H1 (cell line): ENCODE measurements at regions not wholly inside any gene's neighbourhood (a gene's known extent, or its start where the extent isn't known, plus 50 kb on each side); places are given as distances from the start of the nearest gene placed in this dataset.

ENCODE experiments used
- CTCF ChIA-PET: fragments of 300-600 bp; sonication (Branson Sonifier 250); formaldehyde crosslinking; loops from one replicate; lab custom pipeline; 2021; ENCODE audit not compliant: partially characterized antibody; lab: Charles Lee
- POLR2A ChIA-PET: fragments of 300-600 bp; sonication (Branson Sonifier 250); formaldehyde crosslinking; loops from one replicate; lab custom pipeline; 2021; ENCODE audit warnings: inconsistent platforms; ENCODE audit not compliant: partially characterized antibody; lab: Charles Lee
- DNase-seq, 2 experiments: peaks; one replicate each; pipeline versions ENCODE4 v3.0.0 to v3.0.0-alpha.2; 2010 to 2022; ENCODE audit warnings: low spot score in 2 of 2, low read depth in 1 of 2, mixed read lengths in 1 of 2
- FAIRE-seq: peaks from 2 replicates; lab custom pipeline; 2011; peaks lifted over from hg19 to GRCh38; lab: Jason Lieb, UNC
- H2AFZ ChIP-seq: 2 replicates; pipeline ENCODE4 v1.8.1; 2012; ENCODE audit warnings: low read length, inconsistent platforms
- H2AK5ac ChIP-seq: 2 replicates; pipeline ENCODE4 v1.6.1; 2013; ENCODE audit warnings: low read depth, low read length
- H2BK120ac ChIP-seq: replicated peaks from 2 replicates; pipeline ENCODE3; 2013; ENCODE audit warnings: low read depth, low read length, inconsistent platforms
- H2BK12ac ChIP-seq: 2 replicates; pipeline ENCODE4 v1.6.1; 2013; ENCODE audit warnings: low read depth, low read length
- H2BK15ac ChIP-seq: 2 replicates; pipeline ENCODE4 v1.6.1; 2013; ENCODE audit warnings: low read length
- H2BK20ac ChIP-seq: 2 replicates; pipeline ENCODE4 v1.6.1; 2013; ENCODE audit warnings: low read length
- H2BK5ac ChIP-seq: 2 replicates; pipeline ENCODE4 v1.6.1; 2013; ENCODE audit warnings: low read depth, low read length
- H3K14ac ChIP-seq: 2 replicates; pipeline ENCODE4 v1.6.1; 2013; ENCODE audit warnings: inconsistent platforms; ENCODE audit not compliant: insufficient read length
- H3K18ac ChIP-seq: 2 replicates; pipeline ENCODE4 v1.6.1; 2013; ENCODE audit warnings: low read length; ENCODE audit errors: extremely low read depth
- H3K23ac ChIP-seq: 2 replicates; pipeline ENCODE4 v1.6.1; 2013; ENCODE audit warnings: inconsistent platforms; ENCODE audit not compliant: insufficient read length
- H3K23me2 ChIP-seq: 2 replicates; pipeline ENCODE4 v1.6.1; 2013; ENCODE audit warnings: low read depth, low read length
- H3K27ac ChIP-seq: 2 replicates; pipeline ENCODE4 v1.6.1; 2011; ENCODE audit warnings: low read depth, low read length, inconsistent platforms
- H3K27me3 ChIP-seq, 4 experiments: replicated peaks in 1 of 4; 1 replicate in 1 of 4; 2 replicates in 3 of 4; pipeline versions ENCODE4 v1.6.1 to v1.8.1; 2011 to 2013; ENCODE audit warnings: low read length in 3 of 4, mild to moderate bottlenecking in 3 of 4, inconsistent platforms in 2 of 4, mixed read lengths in 2 of 4, moderate library complexity in 1 of 4; ENCODE audit not compliant: control insufficient read depth in 3 of 4, insufficient read depth in 3 of 4; ENCODE audit errors: extremely low read depth in 1 of 4
- H3K36me3 ChIP-seq, 4 experiments: 2 replicates each; pipeline versions ENCODE4 v1.6.1 to v1.8.1; 2011 to 2013; ENCODE audit warnings: mild to moderate bottlenecking in 4 of 4, low read length in 3 of 4, moderate library complexity in 2 of 4, control low read depth in 1 of 4, inconsistent platforms in 1 of 4; ENCODE audit not compliant: insufficient read depth in 4 of 4, control insufficient read depth in 2 of 4
- H3K4ac ChIP-seq: replicated peaks from 2 replicates; pipeline ENCODE3; 2013; ENCODE audit warnings: low read length, low read depth, mixed read lengths, inconsistent platforms; ENCODE audit not compliant: insufficient read length
- H3K4me1 ChIP-seq, 4 experiments: replicated peaks in 1 of 4; 1 replicate in 1 of 4; 2 replicates in 3 of 4; pipeline versions ENCODE4 v1.6.1 to v1.8.1; 2011 to 2013; ENCODE audit warnings: low read length in 3 of 4, inconsistent platforms in 2 of 4, mixed read lengths in 1 of 4; ENCODE audit not compliant: insufficient read depth in 4 of 4, control insufficient read depth in 3 of 4
- H3K4me2 ChIP-seq, 2 experiments: 2 replicates each; pipeline versions ENCODE4 v1.6.1 to v1.8.1; 2011 to 2013; ENCODE audit warnings: low read depth in 2 of 2, low read length in 2 of 2, control low read depth in 1 of 2, inconsistent platforms in 1 of 2, mild to moderate bottlenecking in 1 of 2; ENCODE audit not compliant: insufficient read depth in 1 of 2
- H3K4me3 ChIP-seq, 4 experiments: fragments of 200-600, 300-600 bp in 1 of 4; sonication (generic), shearing (Covaris generic), sonication (Bioruptor Twin) in 1 of 4; 2 replicates each; pipeline versions ENCODE4 v1.5.1 to v1.8.1; 2011 to 2016; ENCODE audit warnings: low read length in 4 of 4, low read depth in 3 of 4, control low read depth in 2 of 4, inconsistent platforms in 2 of 4, mild to moderate bottlenecking in 2 of 4, mixed read lengths in 1 of 4, moderate library complexity in 1 of 4; ENCODE audit not compliant: insufficient read depth in 2 of 4; ENCODE audit errors: extremely low read depth in 1 of 4
- H3K56ac ChIP-seq: replicated peaks from 2 replicates; pipeline ENCODE3; 2013; ENCODE audit warnings: low read depth, mild to moderate bottlenecking, mixed read lengths, low read length, inconsistent platforms; ENCODE audit not compliant: insufficient read length
- H3K79me1 ChIP-seq: 2 replicates; pipeline ENCODE4 v1.6.1; 2013; ENCODE audit warnings: low read depth, low read length, control low read depth
- H3K79me2 ChIP-seq, 2 experiments: 2 replicates each; pipeline versions ENCODE4 v1.6.1 to v1.8.1; 2012 to 2013; ENCODE audit warnings: low read length in 2 of 2, mild to moderate bottlenecking in 2 of 2, inconsistent platforms in 1 of 2; ENCODE audit not compliant: insufficient read depth in 2 of 2, control insufficient read depth in 1 of 2
- H3K9ac ChIP-seq, 4 experiments: replicated peaks in 1 of 4; 1 replicate in 1 of 4; 2 replicates in 3 of 4; pipeline versions ENCODE4 v1.6.1 to v1.8.1; 2011 to 2013; ENCODE audit warnings: low read depth in 3 of 4, low read length in 3 of 4, control low read depth in 2 of 4, mild to moderate bottlenecking in 2 of 4, moderate library complexity in 2 of 4, inconsistent platforms in 1 of 4; ENCODE audit errors: extremely low read depth in 1 of 4
- H3K9me3 ChIP-seq, 2 experiments: 2 replicates each; pipeline versions ENCODE4 v1.6.1 to v1.8.1; 2012 to 2013; ENCODE audit warnings: mild to moderate bottlenecking in 2 of 2, moderate library complexity in 2 of 2, control low read depth in 1 of 2, inconsistent platforms in 1 of 2, low read depth in 1 of 2, low read length in 1 of 2, mixed read lengths in 1 of 2; ENCODE audit not compliant: insufficient read depth in 2 of 2
- H4K20me1 ChIP-seq, 2 experiments: replicated peaks in 1 of 2; 2 replicates each; pipeline versions ENCODE3 to v1.8.1; 2011 to 2013; ENCODE audit warnings: inconsistent platforms in 2 of 2, low read length in 2 of 2, mild to moderate bottlenecking in 1 of 2; ENCODE audit not compliant: insufficient read depth in 2 of 2, control insufficient read depth in 1 of 2
- H4K5ac ChIP-seq: 2 replicates; pipeline ENCODE4 v1.6.1; 2013; ENCODE audit warnings: low read length, low read depth, mixed read lengths, inconsistent platforms; ENCODE audit not compliant: insufficient read length
- H4K8ac ChIP-seq: 2 replicates; pipeline ENCODE4 v1.8.0; 2013; ENCODE audit warnings: mild to moderate bottlenecking, moderate library complexity, low read length, inconsistent platforms; ENCODE audit not compliant: insufficient read depth; ENCODE audit errors: extremely low read depth
- H4K91ac ChIP-seq: replicated peaks from 2 replicates; pipeline ENCODE3; 2013; ENCODE audit warnings: low read length, mixed read lengths, inconsistent platforms; ENCODE audit not compliant: insufficient read length
- ATF3 ChIP-seq: IDR thresholded peaks from 2 replicates; pipeline ENCODE4 v1.6.1; 2011; ENCODE audit warnings: low read depth, mild to moderate bottlenecking, low read length; ENCODE audit not compliant: insufficient read depth
- GABPA ChIP-seq: IDR thresholded peaks from 2 replicates; pipeline ENCODE4 v1.6.1; 2011; ENCODE audit warnings: mild to moderate bottlenecking, low read length, moderate library complexity, borderline replicate concordance; ENCODE audit not compliant: insufficient read depth
- WGBS, 2 experiments: shearing (Covaris generic) in 1 of 2; methylation state at CpG; one replicate each; pipeline versions ENCODE4 v1.1.6 to v1.1.7; 2013 to 2015; ENCODE audit warnings: low lambda C conversion rate in 2 of 2, mixed read lengths in 2 of 2, inconsistent platforms in 1 of 2, low coverage in 1 of 2, missing lambda C conversion rate in 1 of 2; ENCODE audit not compliant: insufficient replicate concordance in 2 of 2, insufficient coverage in 1 of 2, insufficient read length in 1 of 2; ENCODE audit errors: extremely low coverage in 1 of 2, missing lambda C conversion rate in 1 of 2; 5-methylcytosine and 5-hydroxymethylcytosine counted together

- DNase-seq, result no peak
- no peak overlapping the region for H3K9ac ChIP-seq
- FAIRE-seq, result no peak
- H3K9me3 ChIP-seq, result no peaks in the 10 kb centered on the region
- H3K4me1 ChIP-seq, result no peaks in the 10 kb centered on the region; a peak in 1 of 7 replicates
- H3K4ac ChIP-seq, result no peak overlapping the region
- no peak overlapping the region for H3K4me2 ChIP-seq
- no peak overlapping the region for H3K23ac ChIP-seq
- H3K14ac ChIP-seq, result no peak overlapping the region
- no peak overlapping the region for H3K18ac ChIP-seq
- H4K8ac ChIP-seq, result no peak overlapping the region
- H2AFZ ChIP-seq, result peak overlapping the region; percentile 40; the same call in 1 of the 2 replicates
- no peak overlapping the region for H3K4me3 ChIP-seq
- CTCF ChIA-PET, result interaction anchor here (0.6 to 1.4 kb wide), 5 partner anchors 9 to 43 kb away, joined by 3 to 5 read pairs (median 3); no protein-coding TSS in a partner anchor
- H3K79me1 ChIP-seq, result no peaks in the 10 kb centered on the region
- no peak overlapping the region for H3K27ac ChIP-seq
- H2BK15ac ChIP-seq, result no peak overlapping the region
- no peak overlapping the region for H2BK20ac ChIP-seq
- no peak overlapping the region for H2BK12ac ChIP-seq
- H3K23me2 ChIP-seq, result peaks cover 1% of the 10 kb centered on the region; the same call in 1 of the 2 replicates
- no peak overlapping the region for H3K56ac ChIP-seq
- no peak overlapping the region for H2AK5ac ChIP-seq
- no peaks in the 10 kb centered on the region for H3K36me3 ChIP-seq
- POLR2A ChIA-PET, result no interaction called here
- no peaks in the 10 kb centered on the region for H3K27me3 ChIP-seq
- H3K79me2 ChIP-seq, result no peaks in the 10 kb centered on the region
- no peak overlapping the region for H4K91ac ChIP-seq
- H2BK5ac ChIP-seq, result no peak overlapping the region
- H4K5ac ChIP-seq, result no peak overlapping the region
- WGBS, 2 experiments, result 91% methylated on average over 6 of the region's 6 CpGs; no CpG with 5 or more reads in 1 of the 2 experiments
- no peak overlapping the region for H2BK120ac ChIP-seq
- no peaks in the 10 kb centered on the region for H4K20me1 ChIP-seq
- TF ChIP-seq ATF3 (no peak), GABPA (no peak)
Measured at GRCh38 chr5:112649882-112650281, 87.8 kb upstream of the APC start.
